HG02623 (cell line): ENCODE measurements at regions not wholly inside any gene's neighbourhood (a gene's known extent, or its start where the extent isn't known, plus 50 kb on each side); places are given as distances from the start of the nearest gene placed in this dataset.

Source experiments
- ATAC-seq: cut with Tn5 transposase; IDR thresholded peaks from one replicate; pipeline ENCODE4 v1.9.1; 2021; ENCODE audit warnings: moderate library complexity; ENCODE audit not compliant: unreplicated experiment

DNA sequence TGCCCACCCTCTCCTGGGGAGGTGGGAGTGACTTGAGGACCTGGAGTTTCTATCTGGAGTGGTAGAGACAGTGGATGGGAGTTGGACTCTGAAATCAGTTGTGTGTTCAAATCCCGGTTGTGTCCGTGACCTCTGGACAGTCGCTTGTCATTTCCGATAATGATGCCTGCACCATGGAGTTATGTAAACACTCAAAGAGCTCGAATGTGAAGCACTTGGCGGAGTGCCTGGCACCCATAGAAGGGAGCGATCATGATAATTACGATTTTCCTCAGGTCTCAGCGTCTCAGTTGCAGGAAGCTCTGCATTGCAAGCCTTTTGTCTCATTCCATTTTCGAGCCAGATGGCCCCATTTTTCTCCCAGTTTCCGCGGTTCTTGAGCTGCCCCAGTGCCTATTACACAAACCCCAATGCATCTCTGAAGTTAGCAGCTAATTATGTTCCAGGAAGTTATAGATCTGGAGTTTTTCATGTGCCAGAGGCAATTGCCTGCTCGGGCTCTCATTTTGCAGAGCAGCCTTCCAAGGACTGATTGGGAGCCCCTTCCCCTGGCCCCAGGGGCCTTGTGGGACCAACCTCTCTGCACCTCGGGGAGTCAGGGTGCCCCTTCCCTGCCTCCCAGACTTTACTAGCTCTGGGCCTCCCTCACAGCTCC, 175.5 kb upstream of the MVB12B start:
- no peak for ATAC-seq

DNA sequence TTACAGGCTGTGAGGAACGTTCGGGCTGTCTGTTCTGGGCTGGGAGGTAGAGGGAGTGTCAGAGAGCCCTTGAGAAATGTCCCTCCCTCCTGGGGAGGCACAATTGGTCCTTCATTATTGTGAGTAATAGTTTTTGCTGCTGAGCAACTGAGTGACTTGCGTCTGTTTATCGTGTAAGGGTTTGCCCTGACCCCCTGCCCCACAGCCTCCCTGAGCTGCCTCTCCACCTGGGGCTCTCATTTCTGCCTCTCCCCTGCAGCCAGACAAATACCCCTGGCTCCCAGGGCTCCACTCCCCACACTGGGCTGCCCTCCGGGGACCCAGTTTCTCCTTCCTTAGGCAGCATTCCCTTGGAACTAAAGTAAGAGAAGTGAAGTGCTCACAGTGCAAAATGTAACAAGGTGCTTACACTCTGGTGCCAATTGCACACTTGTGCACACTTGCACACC, 174.9 kb upstream of the MVB12B start:
- ATAC-seq, result no peak

DNA sequence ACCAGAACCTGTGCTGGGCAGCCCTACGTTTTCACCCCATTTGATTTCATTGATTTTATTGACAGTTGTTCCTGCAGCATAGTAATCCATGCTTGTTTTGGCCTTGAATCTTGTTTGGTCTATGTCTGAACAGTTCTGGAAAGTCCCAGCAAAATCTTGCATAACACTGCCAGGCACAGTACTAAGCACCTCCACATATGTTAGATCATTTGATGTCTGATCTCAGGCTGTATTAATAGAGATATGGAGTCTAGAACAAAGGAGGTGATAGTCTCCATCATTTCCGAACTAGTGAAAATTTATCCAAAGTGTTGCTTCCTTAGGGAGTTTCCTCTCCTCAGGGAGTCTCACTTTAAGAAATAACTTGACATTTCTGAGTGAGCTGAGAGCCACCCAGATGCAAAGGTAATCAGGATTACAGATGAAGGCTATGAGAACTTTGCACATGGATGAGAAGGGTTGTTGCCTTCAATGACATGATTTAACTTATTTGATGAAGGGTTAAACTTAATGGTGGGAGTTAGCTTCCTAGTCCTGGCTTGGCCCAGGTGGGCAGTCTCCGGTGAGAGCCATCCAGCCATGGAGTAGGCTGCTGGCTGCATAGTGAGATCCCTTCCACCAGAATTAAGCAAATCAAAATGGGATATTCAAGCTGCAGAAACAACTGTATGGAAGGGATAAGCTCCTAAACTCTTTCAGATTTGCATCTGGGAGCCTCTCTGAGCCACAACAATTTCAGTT, 173.8 kb upstream of the MVB12B start:
- no peak for ATAC-seq

DNA sequence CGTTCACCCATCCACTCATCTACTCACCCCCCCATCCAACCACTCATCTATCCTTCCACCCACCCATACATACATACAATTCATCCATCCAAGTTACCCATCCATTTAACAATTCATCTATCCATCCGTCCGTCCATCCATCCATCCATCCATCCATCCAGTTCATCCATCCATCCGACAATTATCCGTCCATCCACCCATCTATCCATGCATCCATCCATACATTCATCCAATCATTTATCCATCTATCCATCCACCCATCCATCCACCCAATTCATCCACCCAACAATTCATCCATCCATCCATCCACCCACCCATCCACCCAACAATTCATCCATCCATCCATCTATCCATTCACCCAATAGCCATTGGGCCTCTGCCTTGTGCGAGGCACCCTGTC, 173.2 kb upstream of the MVB12B start:
- ATAC-seq, result no peak

DNA sequence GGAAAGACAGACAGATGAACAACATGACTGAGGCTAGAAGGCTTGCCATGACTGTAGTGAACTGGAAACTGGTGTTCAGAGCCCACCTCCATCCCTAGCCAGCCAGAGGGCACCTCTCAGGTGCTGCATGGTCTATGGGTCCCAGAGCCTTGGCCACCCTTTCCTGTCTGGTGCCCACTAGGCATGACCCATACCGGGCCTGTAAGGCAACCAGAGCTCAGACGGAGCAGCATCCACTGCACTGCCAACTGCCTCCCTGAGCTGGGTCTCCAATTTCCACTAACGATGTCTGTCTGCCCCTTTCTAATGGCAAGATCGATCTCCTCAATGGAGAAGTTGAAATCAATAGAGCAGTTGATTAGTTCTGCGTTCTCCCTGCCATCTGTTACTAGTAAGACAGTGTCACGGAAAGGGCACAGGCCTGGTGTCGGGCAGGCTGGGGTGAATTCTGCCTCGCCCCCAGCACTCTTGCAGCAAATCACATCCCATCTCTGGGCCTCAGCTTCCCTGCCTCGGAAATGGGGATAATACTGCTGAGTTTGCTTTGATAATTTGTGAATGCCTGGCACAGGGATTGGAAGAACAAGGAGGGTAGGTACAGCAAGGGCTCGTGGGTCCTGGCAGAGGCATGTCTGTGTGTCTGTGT, 172.3 kb upstream of the MVB12B start:
- no peak for ATAC-seq

DNA sequence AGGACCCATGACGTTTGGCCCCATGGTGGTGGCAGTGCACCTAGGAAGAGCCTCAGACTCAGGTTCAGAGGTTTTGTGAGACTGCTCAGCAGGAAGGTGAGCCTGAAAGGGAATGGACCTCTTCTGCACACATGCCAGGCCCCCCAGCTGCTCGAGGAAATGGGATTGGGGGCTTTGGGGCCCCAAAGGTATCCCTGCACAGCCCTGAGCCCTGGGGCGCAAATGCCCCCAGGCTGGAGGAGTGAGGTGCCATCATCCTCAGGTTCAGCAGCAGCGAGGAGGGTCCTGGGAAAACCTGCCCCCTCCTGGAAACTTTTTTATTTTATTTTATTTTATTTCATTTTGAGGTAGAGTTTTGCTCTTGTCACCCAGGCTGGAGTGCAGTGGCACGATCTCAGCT, 171.8 kb upstream of the MVB12B start:
- no peak for ATAC-seq

DNA sequence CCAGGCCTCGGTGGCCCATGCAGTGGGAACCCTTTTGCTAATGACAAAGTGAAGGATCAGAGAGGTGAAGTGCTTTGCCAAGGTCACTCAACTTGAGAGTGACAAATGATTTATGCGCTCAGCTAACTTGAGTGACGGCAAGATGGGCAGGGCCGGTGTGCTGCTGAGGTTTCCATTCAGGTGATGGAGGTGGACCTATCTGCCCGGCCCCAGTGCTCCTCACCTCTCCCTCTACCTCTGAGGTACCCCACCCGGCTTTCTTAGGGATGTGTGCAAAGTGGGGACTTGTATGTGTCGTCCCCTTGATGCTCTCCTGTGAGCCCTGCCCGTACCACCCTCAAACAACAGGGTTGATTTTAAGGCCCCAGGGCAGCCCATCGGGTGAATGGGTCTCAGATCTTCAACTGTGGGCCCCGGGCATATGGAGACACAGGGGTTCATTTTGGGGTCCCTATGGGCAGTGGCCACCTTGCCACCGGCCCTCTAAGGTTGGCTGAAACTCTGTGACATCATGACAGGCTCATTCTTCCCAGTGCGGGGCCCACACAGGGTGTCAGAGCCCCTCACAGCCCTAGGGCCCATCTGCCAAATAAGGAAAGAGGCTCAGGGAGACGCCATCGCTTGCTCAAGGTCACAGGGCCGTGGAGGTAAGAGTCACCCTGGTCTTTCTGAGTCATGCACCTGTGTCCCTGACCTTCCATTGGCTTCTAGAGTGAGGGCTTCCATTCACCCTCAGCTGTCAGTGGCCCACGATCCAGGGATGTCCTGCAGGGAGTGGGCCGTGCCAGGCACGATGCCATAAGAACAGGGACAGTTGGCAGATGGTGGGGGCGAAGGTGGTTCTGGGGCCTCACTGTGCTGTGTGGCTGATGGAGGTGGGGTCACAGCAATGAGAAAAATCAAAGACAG, 170.6 kb upstream of the MVB12B start:
- ATAC-seq, result no peak

DNA sequence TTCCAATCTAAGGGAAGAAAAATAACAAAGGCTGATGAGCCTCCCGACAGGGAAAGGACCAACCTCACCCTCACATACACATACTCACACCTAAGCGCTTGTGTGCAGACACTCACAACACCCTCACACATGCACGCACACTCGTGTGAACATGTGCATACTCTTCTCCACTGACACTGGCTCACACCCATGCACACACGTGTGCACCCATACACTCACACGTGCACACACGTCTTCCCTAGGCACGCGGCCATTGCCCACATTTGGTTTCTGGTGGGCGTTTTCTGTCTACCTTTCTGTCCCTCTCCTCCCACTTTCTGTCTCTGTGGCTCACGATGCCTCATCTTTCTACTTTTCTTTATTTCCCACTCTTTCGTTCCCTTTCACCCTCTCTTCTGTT, 169.7 kb upstream of the MVB12B start:
- ATAC-seq, result no peak

DNA sequence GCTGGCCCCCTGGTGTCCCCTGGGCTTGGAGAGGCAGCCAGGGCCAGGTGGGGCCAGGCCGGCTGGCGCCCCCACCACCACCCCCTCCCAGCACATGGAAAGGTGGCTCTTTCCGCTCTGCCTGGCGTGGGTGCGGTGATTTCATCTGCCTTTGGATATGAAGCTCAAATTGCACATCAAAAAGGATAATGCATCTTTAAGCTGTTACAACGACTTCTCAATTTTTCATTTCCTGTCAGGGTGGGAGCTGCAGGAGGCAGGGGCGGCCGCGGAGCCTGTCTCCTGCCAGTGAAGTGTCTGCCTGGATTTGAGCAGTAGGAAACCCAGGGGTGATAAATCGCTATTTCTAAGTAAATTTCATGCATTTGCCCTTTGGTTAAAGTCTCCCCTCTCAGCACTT, 169.2 kb upstream of the MVB12B start:
- no peak for ATAC-seq

DNA sequence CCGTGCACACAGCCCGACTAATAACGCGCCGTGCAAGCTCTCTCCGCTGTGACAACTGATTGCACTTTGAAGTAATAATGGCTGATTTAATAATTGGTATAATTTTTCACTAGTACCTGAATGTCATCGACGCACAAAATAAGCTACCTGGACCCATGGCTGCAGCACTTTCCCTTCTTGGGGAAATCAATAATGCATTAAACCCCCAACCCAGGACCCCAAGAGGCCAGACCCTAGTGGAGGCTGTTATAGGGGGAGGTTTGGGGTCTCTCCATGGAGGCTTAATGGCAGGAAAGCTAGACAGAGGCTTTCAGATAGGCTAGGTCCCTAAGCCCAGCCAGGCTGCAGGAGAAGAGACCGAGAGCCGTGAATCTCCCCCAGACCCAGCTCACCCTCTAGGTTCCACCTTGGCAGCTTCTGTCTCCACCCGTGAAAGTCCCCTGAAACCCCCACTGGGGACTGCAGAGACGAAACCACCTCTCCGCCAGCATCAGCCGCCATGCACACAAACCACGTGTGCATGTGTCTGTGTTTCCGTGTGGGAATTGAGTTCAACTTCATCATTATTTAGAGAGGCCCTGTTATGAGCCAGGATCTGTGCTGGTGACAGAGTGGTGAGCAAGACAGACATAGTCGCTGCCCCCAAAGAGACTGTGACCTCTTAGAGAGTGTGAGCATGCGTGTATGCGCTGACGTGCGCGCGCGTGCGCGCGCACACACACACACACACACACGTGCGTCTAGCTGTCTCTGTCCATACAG, 168.6 kb upstream of the MVB12B start:
- no peak for ATAC-seq

DNA sequence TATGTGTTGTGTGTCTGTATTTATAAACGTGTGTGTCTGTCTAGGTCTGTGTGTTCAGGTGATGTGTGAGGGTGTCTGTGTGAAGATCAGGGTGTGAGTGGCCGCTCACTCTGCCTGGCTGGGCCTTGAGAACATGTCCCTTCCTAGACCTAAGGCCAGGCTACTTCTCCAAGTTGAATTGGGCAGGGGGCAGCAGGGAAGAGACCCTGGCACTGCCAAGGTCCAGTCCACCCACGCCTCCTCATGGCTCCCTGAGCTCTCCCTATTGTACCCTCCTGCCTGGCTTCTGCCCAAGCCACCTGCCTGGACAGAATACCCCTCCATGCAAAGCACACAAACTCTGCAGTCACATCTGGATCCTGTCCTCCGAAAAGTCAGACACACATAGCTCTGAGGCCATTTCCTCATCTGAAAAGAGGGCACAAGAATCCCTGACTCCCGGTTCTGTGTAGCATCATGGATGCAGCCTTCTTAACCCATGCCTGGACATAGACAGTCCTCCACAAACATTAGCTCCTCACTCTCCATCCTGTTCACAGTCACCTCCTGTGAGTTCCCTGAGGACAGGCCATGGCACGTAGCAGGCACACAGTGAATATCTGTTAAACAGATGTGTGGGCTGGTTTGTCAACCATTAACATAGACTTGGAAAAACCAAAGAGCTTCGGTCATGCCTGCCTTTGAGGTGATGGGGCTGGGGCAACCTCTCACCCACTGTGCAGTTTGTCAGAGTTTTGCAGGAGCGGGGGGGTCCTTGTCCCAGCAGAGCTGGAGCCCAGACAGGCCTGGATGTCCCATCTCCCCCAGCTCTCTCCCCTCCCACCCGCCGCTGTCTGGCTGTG, 167.8 kb upstream of the MVB12B start:
- no peak for ATAC-seq

DNA sequence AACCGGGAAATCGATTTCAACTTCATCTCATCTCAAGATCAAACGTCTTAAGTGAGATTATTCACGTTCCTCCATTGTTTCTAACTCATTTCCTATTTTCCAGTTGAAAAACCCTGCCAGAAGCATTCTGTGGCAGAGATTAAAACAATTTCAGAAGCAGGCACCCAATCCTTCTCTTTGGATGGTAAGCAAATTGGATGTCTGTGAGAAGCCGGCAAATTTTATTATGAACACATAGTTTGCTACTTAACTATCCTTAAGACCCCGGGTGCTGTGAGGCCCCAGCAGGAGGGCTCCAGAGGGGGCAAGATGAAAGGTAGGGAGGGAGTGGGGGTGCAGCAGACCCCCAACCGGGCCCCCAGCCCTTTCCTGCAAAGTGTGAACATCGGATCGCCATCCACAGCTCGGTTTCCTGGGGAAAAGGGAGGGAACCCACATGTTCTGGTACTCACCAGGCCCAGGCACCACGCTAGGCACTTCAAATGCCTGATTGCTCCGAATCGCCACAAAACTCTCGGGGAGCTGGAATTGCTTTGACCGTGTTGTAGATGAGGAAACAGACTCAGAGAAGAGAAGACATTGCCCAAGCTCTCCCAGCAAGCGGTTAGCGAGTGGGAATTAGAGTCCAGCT, 167.1 kb upstream of the MVB12B start:
- ATAC-seq, result no peak

DNA sequence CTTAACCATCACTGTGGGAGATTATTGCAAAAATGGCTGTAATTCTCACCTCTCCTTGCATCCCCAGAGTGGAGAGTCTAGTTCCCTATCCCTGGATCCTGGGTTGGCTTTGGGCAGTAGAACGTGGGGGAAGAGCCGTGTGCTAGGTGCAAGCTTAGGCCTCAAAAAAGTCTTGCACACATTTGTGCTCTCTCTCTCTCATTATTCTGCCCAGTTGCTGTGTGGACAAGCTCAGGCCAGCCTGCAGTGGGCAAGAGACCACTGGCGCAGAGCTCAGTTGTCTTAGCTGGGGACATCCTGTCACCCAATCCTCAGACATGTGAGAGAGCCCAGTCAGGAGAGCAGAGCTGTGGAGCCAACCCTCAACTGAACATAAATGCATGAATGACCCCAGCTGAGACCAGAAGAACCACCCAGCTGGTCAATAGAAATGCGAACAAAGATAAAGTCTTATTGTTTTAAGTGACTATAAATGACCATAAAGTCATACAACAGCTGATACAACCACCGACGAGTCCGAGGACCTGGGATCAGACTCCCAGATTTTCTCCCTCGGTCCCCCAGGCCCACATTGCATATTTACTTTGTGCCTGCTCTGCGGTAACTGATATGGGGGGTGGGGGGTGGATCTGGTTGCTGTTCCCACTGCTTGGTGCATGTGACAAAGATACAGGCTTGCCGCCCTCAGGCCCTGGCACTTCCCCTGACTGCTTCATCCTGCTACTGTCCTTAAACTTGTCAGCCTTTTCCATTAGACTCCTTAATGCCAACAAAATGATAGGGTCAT, 166.4 kb upstream of the MVB12B start:
- ATAC-seq, result no peak

DNA sequence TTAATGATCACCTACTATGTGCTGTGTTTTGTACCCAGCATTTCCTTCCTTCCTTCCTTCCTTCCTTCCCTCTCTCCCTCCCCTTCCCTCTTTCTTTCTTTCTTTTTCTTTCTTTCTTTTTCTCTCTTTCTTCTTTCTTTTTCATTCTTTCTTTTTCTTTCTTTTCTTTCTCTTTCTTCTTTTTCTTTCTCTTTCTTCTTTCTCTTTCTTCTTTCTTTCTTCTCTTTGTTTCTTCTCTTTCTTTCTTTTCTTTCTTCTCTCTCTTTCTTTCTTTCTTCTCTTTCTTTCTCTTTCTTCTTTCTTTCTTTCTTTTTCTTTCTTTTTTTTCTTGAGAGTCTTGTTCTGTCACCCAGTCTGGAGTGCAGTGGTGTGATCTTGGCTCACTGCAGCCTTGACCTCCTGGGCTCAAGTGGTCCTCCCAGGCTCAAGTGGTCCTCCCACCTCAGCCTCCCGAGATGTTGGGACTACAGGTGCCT, 165.7 kb upstream of the MVB12B start:
- no peak for ATAC-seq

DNA sequence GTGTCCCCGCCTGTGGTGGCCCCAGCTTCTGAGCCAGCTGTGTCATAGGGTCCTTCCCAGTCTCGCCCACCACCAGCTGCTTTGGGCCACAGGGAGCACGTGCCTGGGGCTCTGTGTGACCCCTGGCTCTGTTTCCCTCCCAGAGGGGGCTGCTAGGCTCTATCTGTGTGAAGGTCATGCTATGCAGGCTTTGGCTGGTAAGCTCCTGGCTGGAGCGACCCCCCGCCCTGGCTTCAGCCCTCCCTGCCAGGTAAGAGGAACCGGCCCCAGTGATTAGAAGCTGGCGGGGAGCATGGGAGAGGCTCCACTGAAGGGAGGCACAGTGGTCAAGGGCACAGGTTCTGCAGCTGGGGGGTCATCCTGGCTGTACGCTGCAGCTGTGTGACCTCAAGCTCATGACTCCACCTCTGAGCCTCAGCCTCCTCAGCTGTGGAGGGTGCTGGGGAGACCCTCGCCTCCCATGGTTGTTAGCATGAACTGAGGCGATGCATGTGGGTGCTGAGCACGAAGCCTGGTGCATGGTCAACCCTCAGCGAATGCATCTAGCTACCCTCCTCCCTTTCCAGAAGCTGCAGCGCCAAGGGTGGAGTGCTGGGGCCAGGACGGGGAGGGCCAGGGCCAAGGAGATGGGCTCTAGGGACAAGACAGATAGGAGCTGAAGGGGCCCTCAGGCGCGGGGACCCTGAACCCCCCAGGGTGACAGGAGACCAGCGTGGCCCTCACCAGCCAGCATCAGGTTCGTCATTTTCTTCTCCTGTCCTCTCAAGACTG, 163.8 kb upstream of the MVB12B start:
- ATAC-seq, result no peak

DNA sequence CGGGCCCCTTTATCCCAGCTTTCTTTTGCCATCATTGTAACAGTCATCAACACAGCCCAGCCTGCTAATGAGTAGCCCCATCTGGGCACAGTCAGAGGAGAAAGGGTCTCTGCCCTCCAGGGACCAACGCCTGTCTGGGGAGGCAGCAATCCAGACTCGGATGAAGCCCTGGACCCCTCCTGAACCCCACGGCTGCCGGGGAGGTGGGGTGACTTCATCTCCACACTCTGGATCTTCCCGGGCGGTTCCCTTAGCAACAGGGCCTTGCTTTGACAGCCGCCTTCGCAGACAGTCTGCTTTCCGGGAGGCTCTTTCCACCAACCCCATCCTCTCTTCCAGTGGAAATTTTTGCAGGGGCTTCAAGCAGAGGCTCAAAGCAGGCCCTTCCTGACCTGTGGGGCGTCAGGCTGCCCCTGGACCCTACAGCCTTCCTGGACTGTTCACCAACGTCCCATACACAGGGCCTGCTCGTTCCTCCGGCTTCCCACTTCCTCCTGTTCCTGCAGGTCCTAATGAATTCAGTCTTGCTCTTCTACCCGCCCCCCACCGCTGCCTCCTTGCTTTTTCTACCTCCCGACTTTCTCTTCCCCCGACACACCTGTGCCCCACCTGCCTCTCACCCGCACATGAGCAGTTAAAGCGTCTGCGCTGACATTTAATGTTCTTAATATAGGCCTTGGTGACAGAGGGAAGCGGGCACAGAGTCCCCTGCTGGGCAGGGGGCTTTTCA, 161.7 kb upstream of the MVB12B start:
- no peak for ATAC-seq

DNA sequence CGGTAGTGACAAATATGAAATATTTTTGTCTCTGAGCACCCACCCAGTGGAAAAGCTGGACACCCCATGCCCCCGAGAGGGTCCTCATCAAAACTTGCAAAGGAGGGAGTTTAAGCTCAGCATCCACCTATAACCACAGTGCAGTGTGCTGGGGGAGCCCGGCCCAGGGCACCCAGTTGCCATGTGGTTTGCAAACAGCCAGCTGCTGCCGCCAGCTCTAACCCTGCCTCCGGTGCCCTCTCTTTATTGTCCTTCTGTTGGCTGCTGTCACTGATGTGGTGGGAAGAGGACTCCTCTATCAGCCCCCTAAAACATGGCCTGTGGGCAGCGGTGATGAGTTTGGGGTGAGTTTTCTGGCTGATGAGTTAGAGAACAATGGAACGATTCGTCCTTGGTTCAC, 160.9 kb upstream of the MVB12B start:
- ATAC-seq, result no peak
